OCI-LY1 (cell line): ENCODE measurements at regions not wholly inside any gene's neighbourhood (a gene's known extent, or its start where the extent isn't known, plus 50 kb on each side); places are given as distances from the start of the nearest gene placed in this dataset.

Experiments
- EZH2 ChIP-seq: fragments of 200-600 bp; sonication (generic), shearing (Covaris generic); IDR thresholded peaks from 2 replicates; pipeline ENCODE4 v1.8.0; 2017; ENCODE audit warnings: borderline replicate concordance, mixed run types, mild to moderate bottlenecking, antibody characterized with exemption, low read length, moderate library complexity, mixed read lengths
- TF ChIP-seq, protein P1 (sequence below): fragments of 200-600 bp; sonication (generic), shearing (Covaris generic); IDR thresholded peaks from 2 replicates; pipeline ENCODE4 v1.5.1; 2017; ENCODE audit warnings: mild to moderate bottlenecking, antibody characterized with exemption, low read length, moderate library complexity, mixed read lengths

DNA sequence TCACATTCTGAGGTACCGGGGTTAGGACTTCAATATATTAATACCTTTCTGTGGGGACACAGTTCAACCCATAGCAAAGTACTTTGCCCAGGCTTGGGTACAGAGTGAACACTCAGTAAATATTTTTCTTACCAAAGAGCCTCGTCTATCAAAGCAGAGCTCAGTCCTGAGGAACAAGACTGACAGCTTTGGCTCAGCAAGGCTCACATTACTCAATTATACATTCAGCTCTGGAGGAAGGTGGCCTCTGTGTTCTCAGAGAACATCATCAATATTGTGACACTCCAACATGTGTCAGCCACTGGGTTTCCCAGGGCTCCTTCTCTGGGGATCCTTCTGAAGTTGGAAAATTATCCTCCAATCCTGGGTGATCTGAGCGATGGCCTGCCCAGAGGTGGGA is 186.4 kb downstream of the NMUR2 start:
- TF ChIP-seq, protein P1, sequence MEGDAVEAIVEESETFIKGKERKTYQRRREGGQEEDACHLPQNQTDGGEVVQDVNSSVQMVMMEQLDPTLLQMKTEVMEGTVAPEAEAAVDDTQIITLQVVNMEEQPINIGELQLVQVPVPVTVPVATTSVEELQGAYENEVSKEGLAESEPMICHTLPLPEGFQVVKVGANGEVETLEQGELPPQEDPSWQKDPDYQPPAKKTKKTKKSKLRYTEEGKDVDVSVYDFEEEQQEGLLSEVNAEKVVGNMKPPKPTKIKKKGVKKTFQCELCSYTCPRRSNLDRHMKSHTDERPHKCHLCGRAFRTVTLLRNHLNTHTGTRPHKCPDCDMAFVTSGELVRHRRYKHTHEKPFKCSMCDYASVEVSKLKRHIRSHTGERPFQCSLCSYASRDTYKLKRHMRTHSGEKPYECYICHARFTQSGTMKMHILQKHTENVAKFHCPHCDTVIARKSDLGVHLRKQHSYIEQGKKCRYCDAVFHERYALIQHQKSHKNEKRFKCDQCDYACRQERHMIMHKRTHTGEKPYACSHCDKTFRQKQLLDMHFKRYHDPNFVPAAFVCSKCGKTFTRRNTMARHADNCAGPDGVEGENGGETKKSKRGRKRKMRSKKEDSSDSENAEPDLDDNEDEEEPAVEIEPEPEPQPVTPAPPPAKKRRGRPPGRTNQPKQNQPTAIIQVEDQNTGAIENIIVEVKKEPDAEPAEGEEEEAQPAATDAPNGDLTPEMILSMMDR: no peak
- TF ChIP-seq EZH2: no peak
